Sigmoid colon (tissue), 4 donors: ENCODE measurements at regions not wholly inside any gene's neighbourhood (a gene's known extent, or its start where the extent isn't known, plus 50 kb on each side); places are given as distances from the start of the nearest gene placed in this dataset.

Experiments used
- CTCF ChIP-seq, 4 experiments: fragments of 450-650 bp in 3 of 4; fragments of 200-600 bp in 1 of 4; IDR thresholded peaks; one replicate each; pipeline ENCODE4 v1.5.1; 2016 to 2019; ENCODE audit warnings: antibody characterized with exemption in 4 of 4, mild to moderate bottlenecking in 3 of 4, moderate library complexity in 2 of 4
- EP300 ChIP-seq, 4 donors: sonication (generic); formaldehyde crosslinking; IDR thresholded peaks; one replicate each; pipeline ENCODE4 v1.6.1; 2017; ENCODE audit warnings: antibody characterized with exemption in 4 of 4
- POLR2A ChIP-seq, 2 donors: fragments of 450-650 bp; IDR thresholded peaks; one replicate each; pipeline ENCODE4 v1.6.1; 2016; ENCODE audit warnings: antibody characterized with exemption in 2 of 2, mild to moderate bottlenecking in 2 of 2, moderate library complexity in 2 of 2
- POLR2AphosphoS5 ChIP-seq, 4 donors: sonication (generic); formaldehyde crosslinking; IDR thresholded peaks; one replicate each; pipeline ENCODE4 v1.6.1; 2017; ENCODE audit warnings: antibody characterized with exemption in 4 of 4

DNA sequence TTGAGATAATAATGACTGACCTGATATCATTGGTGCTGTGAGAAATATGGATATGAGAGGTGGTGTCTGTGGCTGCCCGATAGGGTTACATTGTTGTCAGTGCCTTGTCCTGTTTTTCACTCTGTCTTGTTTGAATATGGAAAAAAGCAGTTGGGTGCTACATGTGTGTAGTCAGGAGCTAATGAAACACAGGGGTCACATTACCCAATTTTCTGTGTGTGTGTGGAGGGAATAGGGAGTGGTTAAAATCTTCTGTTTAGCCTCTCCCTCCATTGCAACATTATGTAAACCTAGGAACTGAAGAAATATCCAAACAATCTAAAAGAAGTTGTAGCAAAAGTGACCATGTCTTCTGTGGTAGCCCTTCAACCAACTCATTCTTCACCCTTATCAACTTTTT is 527.7 kb upstream of the SOX9 start:
- TF ChIP-seq POLR2A (IDR thresholded peaks at IDR 0.05) (no peak), CTCF (IDR thresholded peaks at IDR 0.05) (no peak), POLR2AphosphoS5 (IDR thresholded peaks at IDR 0.05) (no peak), EP300 (IDR thresholded peaks at IDR 0.05) (no peak)
